ENCODE measurements at regions not wholly inside any gene's neighbourhood (a gene's known extent, or its start where the extent isn't known, plus 50 kb on each side); places are given as distances from the start of the nearest gene placed in this dataset.

GRCh38 chr16:48831076-48831722 lies 221.2 kb upstream of the N4BP1 start:
- no peak for DNase-seq (ENCODE audit: low spot score)

- DNase-seq (ENCODE audit: low spot score) = no peak
Measured at GRCh38 chr16:48829336-48830310, 219.6 kb upstream of the N4BP1 start.

DNA sequence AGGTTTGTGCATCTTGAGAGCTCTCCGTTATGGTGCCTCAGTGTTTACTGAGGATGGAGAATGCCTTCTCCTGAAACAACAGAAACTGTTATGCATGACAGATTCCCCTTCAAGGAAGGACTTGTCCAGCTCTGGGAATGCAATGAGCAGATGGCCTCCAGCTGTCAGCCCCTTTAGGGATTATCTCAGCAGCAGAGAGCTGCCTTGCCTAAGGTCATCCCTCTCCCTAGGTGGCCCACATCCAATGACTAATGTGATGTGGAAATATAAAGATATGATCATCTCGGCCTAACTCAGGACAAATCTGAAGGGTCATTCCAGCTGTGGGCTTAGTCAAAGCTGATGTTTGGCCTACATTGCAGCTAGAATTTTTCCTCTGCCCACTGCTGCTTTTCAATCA lies 214.3 kb upstream of the N4BP1 start:
- DNase-seq (ENCODE audit: low spot score) = no peak

DNA sequence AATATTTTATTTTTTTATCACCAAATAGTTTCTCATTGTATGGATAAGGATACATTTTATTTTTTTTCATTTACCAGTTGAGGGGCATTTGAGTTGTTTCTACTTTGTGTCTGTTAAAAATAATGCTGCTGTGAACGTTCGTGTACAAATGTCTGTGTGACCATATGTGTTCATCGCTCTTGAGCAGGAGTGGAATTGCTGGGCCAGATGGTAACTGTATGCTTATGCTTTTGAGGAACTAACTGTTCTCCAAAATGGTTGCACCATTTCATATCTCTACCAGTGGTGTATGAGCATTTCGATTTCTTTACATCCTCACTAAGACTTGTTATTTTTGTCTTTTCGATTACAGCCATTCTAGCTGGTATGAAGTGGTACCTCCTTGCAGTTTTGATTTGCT lies 212.5 kb upstream of the N4BP1 start:
- no peak for DNase-seq (ENCODE audit: low spot score)

GRCh38 chr16:48820379-48820778 lies 210.4 kb upstream of the N4BP1 start:
- no peak for DNase-seq (ENCODE audit: low spot score)

DNA sequence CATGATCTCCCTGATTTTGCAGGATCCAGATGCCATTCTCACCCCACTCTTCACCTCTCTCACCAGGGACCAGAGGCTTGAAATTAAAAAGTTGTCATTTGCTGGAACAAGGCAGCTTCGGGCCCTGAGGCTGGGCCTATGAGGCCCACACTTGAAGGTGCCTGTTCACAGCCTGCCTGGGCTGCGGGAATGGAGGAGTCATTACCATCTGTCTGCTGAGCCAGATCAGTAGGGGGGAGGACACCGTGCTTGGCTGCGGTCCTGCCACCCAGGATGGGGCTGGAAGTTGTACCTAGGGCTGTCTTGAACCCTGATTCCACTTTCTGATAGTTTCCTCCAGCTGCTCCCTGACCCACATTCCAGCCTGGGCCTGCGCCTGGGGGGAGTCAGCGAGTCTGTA lies 208.3 kb upstream of the N4BP1 start:
- DNase-seq (ENCODE audit: low spot score) = no peak

- no peak for DNase-seq (ENCODE audit: low spot score)
Measured at GRCh38 chr16:48817032-48817431, 207.1 kb upstream of the N4BP1 start.

DNA sequence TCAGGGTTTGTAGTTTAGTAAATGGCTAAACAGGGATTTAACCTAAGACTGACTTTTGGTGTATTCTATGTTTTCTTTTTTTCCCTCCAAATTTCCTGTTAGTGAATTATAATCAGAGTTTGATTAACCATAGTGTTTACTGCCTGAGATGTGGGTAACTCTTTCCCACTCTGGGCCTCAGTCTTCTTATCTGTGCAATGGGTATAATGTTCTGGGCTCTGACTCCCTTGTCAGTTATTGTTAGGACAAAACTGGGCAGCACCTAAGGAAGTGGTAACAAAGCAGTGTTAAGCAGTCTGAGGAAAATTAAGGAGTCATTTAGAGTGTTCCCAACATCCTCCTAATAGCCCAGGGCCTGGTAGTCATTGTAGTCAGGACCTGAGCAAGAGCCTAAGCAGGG lies 206.4 kb upstream of the N4BP1 start:
- no peak for DNase-seq (ENCODE audit: low spot score)

- DNase-seq (ENCODE audit: low spot score) = no peak
Measured at GRCh38 chr16:48814994-48815393, 205.0 kb upstream of the N4BP1 start.

DNA sequence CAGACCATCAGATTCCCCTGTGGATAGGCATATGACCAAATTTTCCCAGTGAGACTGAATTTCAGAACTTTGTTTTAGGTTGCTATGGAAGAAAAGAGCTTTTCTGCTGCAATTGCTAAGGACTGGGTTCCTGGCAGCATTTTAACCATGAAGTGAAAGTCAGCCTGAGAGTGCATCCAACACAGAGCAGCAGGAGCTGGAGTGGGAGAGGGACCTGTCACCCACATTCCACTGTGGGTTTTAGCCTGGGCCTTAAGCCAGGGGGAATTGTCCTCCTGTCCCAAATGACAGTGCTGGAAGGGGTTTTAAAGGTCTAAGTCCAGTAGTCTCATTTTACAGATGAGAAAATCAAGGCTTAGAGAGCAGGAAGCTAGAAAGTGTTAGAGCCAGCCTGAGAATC lies 203.5 kb upstream of the N4BP1 start:
- DNase-seq (ENCODE audit: low spot score) = no peak

DNA sequence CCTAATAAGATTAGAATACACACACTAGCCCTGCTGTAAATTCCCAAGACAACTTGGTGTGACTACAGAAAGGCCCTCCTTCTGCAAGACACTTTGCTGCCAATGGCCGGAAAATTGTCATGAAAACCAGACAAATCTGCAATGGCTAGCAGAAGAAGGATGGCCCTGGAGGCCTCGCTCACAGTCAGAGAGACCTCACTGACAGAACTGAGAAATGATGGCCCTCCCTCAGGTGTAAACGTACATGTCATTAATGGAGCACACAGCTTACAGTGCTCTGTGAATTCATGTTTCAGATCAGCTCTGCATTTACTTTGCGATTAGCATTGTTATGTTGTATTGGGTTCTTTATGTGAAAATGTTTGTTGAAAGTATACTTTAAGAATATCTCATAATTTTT lies 202.9 kb upstream of the N4BP1 start:
- DNase-seq (ENCODE audit: low spot score) = no peak

- DNase-seq (ENCODE audit: low spot score) = no peak
Measured at GRCh38 chr16:48811478-48811877, 201.5 kb upstream of the N4BP1 start.

DNA sequence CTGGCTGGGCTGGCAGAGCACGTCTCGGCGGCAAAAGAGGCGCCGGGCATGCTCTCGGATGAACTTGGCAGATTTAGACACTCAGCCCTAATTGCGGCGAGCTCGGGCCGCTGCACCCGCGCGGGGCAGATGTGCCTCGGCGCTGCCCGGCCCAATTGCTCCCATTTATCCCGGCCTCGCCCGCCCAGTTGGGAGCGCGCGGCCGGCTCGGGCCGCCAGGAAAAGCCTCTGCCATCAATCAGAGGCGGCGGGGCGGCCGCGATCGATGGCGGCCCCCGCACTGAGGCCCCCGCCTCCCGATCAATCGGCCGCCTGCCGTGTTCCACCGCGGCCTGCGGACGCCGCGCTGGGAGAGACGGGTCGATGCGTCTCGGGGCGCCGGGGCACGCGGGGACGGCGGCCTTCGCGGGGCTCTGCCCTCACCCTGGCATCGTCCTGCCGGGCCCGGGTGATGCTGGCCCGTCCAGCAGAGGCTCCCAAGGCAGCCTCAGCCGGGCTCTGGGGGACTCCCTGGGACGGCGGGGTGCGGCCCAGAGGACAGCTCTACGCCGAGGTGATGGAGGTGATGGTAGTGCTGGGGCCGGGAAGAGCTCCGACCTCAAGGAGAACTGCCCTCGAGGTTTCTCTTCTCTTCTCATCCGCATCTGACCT lies 200.9 kb upstream of the N4BP1 start:
- no peak for DNase-seq (ENCODE audit: low spot score)

- DNase-seq (ENCODE audit: low spot score) = no peak
Measured at GRCh38 chr16:48810436-48810802, 200.4 kb upstream of the N4BP1 start.

DNA sequence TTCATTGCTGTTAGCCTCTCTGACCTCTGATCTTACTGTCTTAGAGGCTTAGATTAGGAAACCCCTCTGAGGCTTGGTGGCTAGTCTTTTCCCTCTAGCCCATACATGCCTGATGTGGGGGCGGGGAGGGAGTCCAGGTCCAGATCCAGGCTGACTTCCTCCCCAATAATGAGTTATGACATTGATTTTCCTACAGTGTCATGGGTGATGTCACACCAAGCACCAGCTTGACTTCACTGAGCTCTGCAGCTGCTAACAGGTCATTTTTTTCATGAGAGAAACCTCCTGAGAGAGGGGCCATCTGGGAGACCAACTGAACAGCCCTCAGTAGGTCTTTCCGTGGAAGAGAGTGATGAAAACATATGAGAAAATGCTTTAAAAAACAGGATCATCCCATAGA lies 180.2 kb upstream of the N4BP1 start:
- DNase-seq (ENCODE audit: low spot score) = no peak

DNA sequence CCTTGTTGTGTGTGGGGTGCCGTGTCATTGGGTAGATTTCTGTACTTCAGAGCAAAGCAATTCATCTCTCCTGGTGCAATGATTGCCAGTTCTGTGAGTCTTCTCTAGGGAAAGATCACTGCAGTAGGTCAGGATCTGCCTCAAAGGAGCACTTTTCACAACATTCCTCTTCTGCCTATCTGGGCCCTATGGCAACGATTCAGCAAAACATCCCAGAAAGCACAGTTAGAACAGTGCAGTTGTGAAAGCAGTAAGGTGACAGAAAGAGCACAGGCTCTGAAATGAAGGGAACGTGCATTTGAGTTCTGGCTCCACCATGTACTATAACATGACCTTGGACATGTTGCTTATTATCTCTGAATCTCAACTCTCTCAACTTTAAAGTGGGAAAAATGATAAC lies 178.5 kb upstream of the N4BP1 start:
- DNase-seq (ENCODE audit: low spot score) = no peak

DNA sequence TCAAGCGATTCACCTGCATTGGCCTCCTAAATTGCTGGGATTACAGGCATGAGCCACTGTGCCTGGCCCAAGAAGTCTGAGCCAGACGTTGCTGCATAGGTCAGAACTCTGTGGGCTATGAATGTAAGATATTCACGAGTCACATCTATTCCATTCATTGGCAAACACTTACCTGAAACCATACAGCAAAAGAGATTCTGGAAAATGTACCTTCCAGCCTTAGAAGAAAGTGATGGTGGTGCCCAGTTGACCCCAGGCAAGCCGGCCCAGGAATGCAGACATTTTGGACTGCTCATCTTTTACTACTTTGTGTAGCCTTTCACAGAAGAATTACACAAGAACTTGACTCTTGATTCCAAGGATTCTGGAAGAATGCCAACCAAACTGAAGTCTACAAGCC lies 135.6 kb upstream of the N4BP1 start:
- no peak for DNase-seq (ENCODE audit: low spot score)

DNA sequence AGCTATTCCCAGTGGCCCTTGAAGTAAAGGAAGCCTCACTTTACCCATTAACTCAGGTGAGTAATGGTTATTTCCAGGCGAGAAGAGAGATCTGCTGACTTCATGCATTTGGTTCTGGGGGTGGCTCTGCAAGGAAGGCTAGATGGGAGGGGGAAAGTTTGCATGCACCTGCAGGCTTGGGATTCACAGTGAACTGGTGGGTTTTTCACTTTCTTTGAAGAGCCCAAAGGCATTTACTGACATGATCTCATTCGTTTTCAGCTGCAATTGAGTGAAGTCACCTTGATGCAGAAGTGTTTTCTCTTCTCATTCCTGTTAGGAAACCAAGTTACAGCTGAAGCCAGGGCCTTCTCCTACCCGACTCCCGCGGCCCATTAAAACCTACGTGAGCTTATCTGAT lies 131.0 kb upstream of the N4BP1 start:
- DNase-seq (ENCODE audit: low spot score) = no peak

GRCh38 chr16:48734220-48734619 lies 124.2 kb upstream of the N4BP1 start:
- no peak for DNase-seq (ENCODE audit: low spot score)

- no peak for DNase-seq (ENCODE audit: low spot score)
Measured at GRCh38 chr16:48704710-48705109, 94.7 kb upstream of the N4BP1 start.

DNA sequence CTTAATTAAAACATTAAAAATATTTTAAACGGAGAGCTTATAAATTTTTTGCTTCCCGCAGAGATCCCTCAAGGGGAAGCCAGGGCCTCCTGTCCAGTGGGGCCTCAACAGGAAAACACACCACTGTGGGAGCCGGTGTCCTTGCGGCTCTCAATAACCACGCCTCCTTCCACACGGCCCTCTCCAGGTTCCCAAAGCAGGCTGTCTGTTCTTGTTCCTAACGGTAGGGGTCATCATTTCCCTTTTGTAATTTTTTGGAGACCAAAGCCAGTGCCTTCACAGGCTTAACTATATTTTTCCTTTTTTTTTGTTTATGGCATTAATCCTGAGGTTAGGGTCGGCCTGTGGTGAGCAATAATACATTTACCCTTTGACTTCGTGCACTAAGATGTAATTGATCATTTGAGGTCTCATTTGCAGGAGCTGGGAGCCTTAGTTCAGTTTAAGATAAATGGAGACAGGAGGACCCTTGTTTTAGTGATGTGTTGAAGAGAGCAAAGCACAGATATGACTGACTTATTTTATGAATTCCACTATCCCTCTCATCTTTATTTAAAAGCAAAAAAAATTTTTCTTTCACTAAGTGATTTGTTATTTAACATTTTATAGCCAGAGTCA lies 77.5 kb upstream of the N4BP1 start:
- peak; percentile 74 for DNase-seq (ENCODE audit: low spot score)

DNA sequence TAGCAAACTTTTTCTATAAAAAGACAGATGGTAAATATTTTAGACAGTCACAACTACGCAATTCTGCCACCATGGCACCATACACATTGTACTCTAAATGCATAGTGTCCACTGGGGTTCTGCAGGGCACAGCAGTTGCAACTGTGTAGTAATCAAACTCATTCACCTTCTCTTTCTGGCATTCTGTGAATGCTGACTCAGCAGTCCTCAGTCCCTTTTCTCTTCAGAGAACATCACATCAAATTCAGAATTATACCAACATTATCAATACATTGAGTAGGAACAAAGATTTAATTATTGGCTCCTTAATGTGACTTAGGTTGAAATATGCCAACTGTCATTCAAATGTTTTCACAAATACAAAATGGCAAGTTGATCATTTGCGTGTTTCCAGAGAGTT lies 74.2 kb upstream of the N4BP1 start:
- DNase-seq (ENCODE audit: low spot score) = no peak

Data from A172 (cell line).